Lower leg skin (tissue), 3 donors: ENCODE measurements at regions not wholly inside any gene's neighbourhood (a gene's known extent, or its start where the extent isn't known, plus 50 kb on each side); places are given as distances from the start of the nearest gene placed in this dataset.

Experiments
- POLR2A ChIP-seq, 2 donors: fragments of 450-650 bp; IDR thresholded peaks; one replicate each; pipeline ENCODE4 v1.6.1; 2016 to 2017; ENCODE audit warnings: antibody characterized with exemption in 2 of 2, mild to moderate bottlenecking in 1 of 2, moderate library complexity in 1 of 2
- TF ChIP-seq, protein P1 (sequence below), 3 donors: fragments of 450-650 bp; IDR thresholded peaks; one replicate each; pipeline ENCODE4 v1.5.1; 2016; ENCODE audit warnings: antibody characterized with exemption in 3 of 3, mild to moderate bottlenecking in 3 of 3, moderate library complexity in 2 of 3

DNA sequence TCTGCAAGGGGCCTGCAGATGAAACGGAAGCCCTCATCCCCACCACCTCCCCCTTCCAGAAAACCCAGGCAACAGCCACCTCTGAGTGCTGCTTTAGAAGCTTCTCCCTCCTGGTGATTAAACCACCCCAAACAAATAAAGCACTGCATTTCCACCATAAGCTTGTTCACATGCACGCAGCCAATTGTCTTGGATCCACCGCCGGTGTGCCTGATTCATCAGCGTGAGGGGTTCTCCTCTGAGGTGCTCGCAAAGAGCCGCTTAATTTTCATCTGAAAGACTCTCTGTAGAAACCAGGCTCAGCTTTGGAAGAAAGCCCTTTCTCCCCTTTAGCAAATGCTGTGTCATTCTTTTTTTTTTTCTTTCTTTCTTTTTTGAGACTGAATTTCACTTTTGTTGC lies 155.2 kb upstream of the EEF2KMT start:
- TF ChIP-seq, protein P1, sequence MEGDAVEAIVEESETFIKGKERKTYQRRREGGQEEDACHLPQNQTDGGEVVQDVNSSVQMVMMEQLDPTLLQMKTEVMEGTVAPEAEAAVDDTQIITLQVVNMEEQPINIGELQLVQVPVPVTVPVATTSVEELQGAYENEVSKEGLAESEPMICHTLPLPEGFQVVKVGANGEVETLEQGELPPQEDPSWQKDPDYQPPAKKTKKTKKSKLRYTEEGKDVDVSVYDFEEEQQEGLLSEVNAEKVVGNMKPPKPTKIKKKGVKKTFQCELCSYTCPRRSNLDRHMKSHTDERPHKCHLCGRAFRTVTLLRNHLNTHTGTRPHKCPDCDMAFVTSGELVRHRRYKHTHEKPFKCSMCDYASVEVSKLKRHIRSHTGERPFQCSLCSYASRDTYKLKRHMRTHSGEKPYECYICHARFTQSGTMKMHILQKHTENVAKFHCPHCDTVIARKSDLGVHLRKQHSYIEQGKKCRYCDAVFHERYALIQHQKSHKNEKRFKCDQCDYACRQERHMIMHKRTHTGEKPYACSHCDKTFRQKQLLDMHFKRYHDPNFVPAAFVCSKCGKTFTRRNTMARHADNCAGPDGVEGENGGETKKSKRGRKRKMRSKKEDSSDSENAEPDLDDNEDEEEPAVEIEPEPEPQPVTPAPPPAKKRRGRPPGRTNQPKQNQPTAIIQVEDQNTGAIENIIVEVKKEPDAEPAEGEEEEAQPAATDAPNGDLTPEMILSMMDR (IDR thresholded peaks at IDR 0.05), result no peak
- TF ChIP-seq POLR2A (IDR thresholded peaks at IDR 0.05), result no peak
